ENCODE measurements at regions not wholly inside any gene's neighbourhood (a gene's known extent, or its start where the extent isn't known, plus 50 kb on each side); places are given as distances from the start of the nearest gene placed in this dataset.
A peak's percentile ranks its signal among the peaks of the same experiment; 100 is the strongest.
"Not testable (repeated sequence)": the region's sequence is repeated elsewhere in the genome, so short reads cannot be mapped to it uniquely, and the experiment has no call there.

- Histone ChIP-seq H3K9me3 (no peaks in the 10 kb centered on the region), H3K27me3 (no peaks in the 10 kb centered on the region; the same call in 1 of the 2 replicates), H3K4me1 (no peaks in the 10 kb centered on the region), H3K4me3 (ENCODE audit: low read depth, low read length) (no peak overlapping the region), H3K36me3 (no peaks in the 10 kb centered on the region)
- TF ChIP-seq CTCF (IDR thresholded peaks at IDR 0.05; ENCODE audit: low read depth, low read length), result no peak
- DNase-seq, result no peak
Observed at GRCh38 chr1:157311730-157312081, 173.5 kb upstream of the ETV3 start.

- H3K9me3 ChIP-seq; H3K4me3 ChIP-seq (ENCODE audit: low read depth, low read length); DNase-seq; H3K36me3 ChIP-seq; H3K27me3 ChIP-seq; H3K4me1 ChIP-seq: not testable (repeated sequence)
- peak; percentile 44 for TF ChIP-seq CTCF (IDR thresholded peaks at IDR 0.05; ENCODE audit: low read depth, low read length)
Observed at GRCh38 chr1:157310805-157311729, 172.9 kb upstream of the ETV3 start.

- Histone ChIP-seq H3K36me3 (no peaks in the 10 kb centered on the region), H3K4me1 (no peaks in the 10 kb centered on the region), H3K27me3 (no peaks in the 10 kb centered on the region; the same call in 1 of the 2 replicates), H3K4me3 (ENCODE audit: low read depth, low read length) (no peak overlapping the region), H3K9me3 (no peaks in the 10 kb centered on the region)
- no peak for TF ChIP-seq CTCF (IDR thresholded peaks at IDR 0.05; ENCODE audit: low read depth, low read length)
- no peak for DNase-seq
Observed at GRCh38 chr1:157310401-157310800, 172.2 kb upstream of the ETV3 start.

- no peaks in the 10 kb centered on the region for H3K4me1 ChIP-seq
- H3K9me3 ChIP-seq, result no peaks in the 10 kb centered on the region
- DNase-seq, result no peak
- H3K36me3 ChIP-seq, result no peaks in the 10 kb centered on the region
- no peak overlapping the region for H3K4me3 ChIP-seq (ENCODE audit: low read depth, low read length)
- no peaks in the 10 kb centered on the region for H3K27me3 ChIP-seq
- no peak for TF ChIP-seq CTCF (IDR thresholded peaks at IDR 0.05; ENCODE audit: low read depth, low read length)
Observed at GRCh38 chr1:157307491-157307890, 169.3 kb upstream of the ETV3 start.

GRCh38 chr1:157306896-157307295 is 168.7 kb upstream of the ETV3 start:
- H3K4me3 ChIP-seq (ENCODE audit: low read depth, low read length), result no peak overlapping the region
- H3K36me3 ChIP-seq, result no peaks in the 10 kb centered on the region
- no peaks in the 10 kb centered on the region for H3K27me3 ChIP-seq
- H3K4me1 ChIP-seq, result no peaks in the 10 kb centered on the region
- TF ChIP-seq CTCF (IDR thresholded peaks at IDR 0.05; ENCODE audit: low read depth, low read length), result no peak
- DNase-seq, result no peak
- no peaks in the 10 kb centered on the region for H3K9me3 ChIP-seq

- no peaks in the 10 kb centered on the region for H3K36me3 ChIP-seq
- DNase-seq, result no peak
- no peak overlapping the region for H3K4me3 ChIP-seq (ENCODE audit: low read depth, low read length)
- no peaks in the 10 kb centered on the region for H3K9me3 ChIP-seq
- no peak for TF ChIP-seq CTCF (IDR thresholded peaks at IDR 0.05; ENCODE audit: low read depth, low read length)
- no peaks in the 10 kb centered on the region for H3K4me1 ChIP-seq
- no peaks in the 10 kb centered on the region for H3K27me3 ChIP-seq
Observed at GRCh38 chr1:157304271-157304670, 166.1 kb upstream of the ETV3 start.

Measured in BE2C (cell line).